Right lobe of liver (tissue), 6 donors: ENCODE measurements at regions not wholly inside any gene's neighbourhood (a gene's known extent, or its start where the extent isn't known, plus 50 kb on each side); places are given as distances from the start of the nearest gene placed in this dataset.

ENCODE experiments used
- ATAC-seq, 4 donors: fragments of 200-7000 bp; cut with Tn5 transposase; one replicate each; pipeline ENCODE4 v1.9.1; 2020; ENCODE audit warnings: mild to moderate bottlenecking in 4 of 4, moderate library complexity in 4 of 4
- DNase-seq, 3 donors: peaks; one replicate each; pipeline ENCODE4 v3.0.0-alpha.2; 2020
- H3K27ac ChIP-seq, 3 donors: fragments of 200-600 bp; one replicate each; pipeline ENCODE4 v1.8.0; 2022
- H3K27me3 ChIP-seq, 2 donors: fragments of 200-600 bp; one replicate each; pipeline ENCODE4 v1.8.0; 2022
- H3K36me3 ChIP-seq, 4 donors: fragments of 200-600 bp; sonication (generic) in 1 of 4; one replicate each; pipeline versions ENCODE4 v1.5.1 to v1.8.0; 2017 to 2022; ENCODE audit warnings: control low read depth in 1 of 4
- H3K4me1 ChIP-seq, 4 donors: fragments of 200-600 bp; sonication (generic) in 1 of 4; one replicate each; pipeline versions ENCODE4 v1.5.1 to v1.8.0; 2017 to 2022; ENCODE audit warnings: control low read depth in 1 of 4
- H3K4me3 ChIP-seq, 3 donors: fragments of 200-600 bp; one replicate each; pipeline ENCODE4 v1.8.0; 2022
- H3K9me3 ChIP-seq, 4 donors: fragments of 200-600 bp; sonication (generic) in 1 of 4; one replicate each; pipeline versions ENCODE4 v1.5.1 to v1.8.0; 2017 to 2022; ENCODE audit warnings: control low read depth in 1 of 4
- CTCF ChIP-seq, 4 donors: fragments of 200-600 bp in 3 of 4; fragments of 450-650 bp in 1 of 4; IDR thresholded peaks; one replicate each; pipeline versions ENCODE4 v1.5.1 to v1.8.0; 2016 to 2022; ENCODE audit warnings: antibody characterized with exemption in 4 of 4, mild to moderate bottlenecking in 2 of 4
- POLR2A ChIP-seq: fragments of 450-650 bp; IDR thresholded peaks from one replicate; pipeline ENCODE4 v1.6.1; 2017; ENCODE audit warnings: antibody characterized with exemption, mild to moderate bottlenecking
- WGBS: methylation state at CpG from one replicate; pipeline ENCODE4 v1.1.6; 2018; ENCODE audit warnings: low coverage, low lambda C conversion rate; ENCODE audit not compliant: insufficient coverage; ENCODE audit errors: missing lambda C conversion rate; 5-methylcytosine and 5-hydroxymethylcytosine counted together
- intact Hi-C, 2 donors: fragments of 100-400 bp; cut with DNase I; formaldehyde crosslinking; loops; one replicate each; pipeline versions ENCODE4 v1.11.2 to v1.14.1; 2022
- donor health status: DM: no; HTN: yes; CAD: no.
- donor health status: DM: no; HTN: no; CAD: no.
- donor health status: DM: no; HTN: no; CAD: no.
- donor health status: DM: no; HTN: yes; CAD: no.
- donor health status: DM: no; HTN: yes; CAD: no.

DNA sequence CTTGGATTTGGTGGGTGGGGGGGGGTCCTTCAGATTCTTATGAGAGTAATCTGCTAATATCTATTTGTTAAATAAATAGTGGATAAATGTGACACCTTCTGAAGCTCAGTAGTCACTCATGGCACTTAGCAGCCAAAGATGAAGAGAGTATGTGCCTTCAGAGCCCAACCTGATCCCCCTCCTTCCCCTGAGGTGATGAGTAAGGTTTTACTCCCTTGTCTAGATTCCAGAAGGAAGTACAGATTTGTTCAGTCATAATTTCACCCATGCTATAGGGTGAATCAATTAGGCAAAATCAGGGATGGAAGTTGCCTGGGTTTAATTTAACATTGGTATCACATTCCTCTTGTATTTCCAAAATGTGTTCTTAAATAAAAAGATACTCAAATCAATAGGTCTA lies 340.3 kb upstream of the ATP2B1 start:
- Histone ChIP-seq H3K27ac (no peak overlapping the region), H3K4me1 (no peaks in the 10 kb centered on the region), H3K4me3 (no peak overlapping the region), H3K36me3 (no peaks in the 10 kb centered on the region), H3K9me3 (no peaks in the 10 kb centered on the region), H3K27me3 (no peaks in the 10 kb centered on the region)
- TF ChIP-seq CTCF (IDR thresholded peaks at IDR 0.05): no peak
- intact Hi-C loops: no loop called here
- DNase-seq (no peak), ATAC-seq (no peak)

DNA sequence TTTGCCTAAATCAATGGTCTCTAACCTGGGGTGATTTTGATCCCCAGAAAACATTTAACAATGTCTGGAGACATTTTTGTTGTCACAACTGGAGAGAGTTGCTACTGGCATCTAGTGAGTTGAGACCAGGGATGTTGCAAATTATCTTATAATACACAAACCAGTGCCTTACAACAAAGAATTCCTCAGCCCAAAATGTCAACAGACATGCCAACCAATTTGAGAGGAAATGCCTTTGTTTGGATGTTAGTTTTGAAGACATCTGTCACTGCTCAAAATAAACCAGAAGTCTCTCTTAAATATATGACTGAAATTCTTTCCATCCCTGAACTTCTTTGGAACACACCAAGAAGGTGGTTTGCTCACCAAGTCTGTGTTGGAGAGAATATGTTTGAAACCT lies 336.9 kb upstream of the ATP2B1 start:
- ATAC-seq: no peak
- intact Hi-C loops: no loop called here
- TF ChIP-seq CTCF (IDR thresholded peaks at IDR 0.05) (no peak), POLR2A (no peak)
- no peaks in the 10 kb centered on the region for H3K27me3 ChIP-seq
- no peaks in the 10 kb centered on the region for H3K9me3 ChIP-seq
- no peak for DNase-seq
- H3K36me3 ChIP-seq: no peaks in the 10 kb centered on the region
- H3K4me3 ChIP-seq: no peak overlapping the region
- H3K27ac ChIP-seq: no peak overlapping the region
- H3K4me1 ChIP-seq: no peaks in the 10 kb centered on the region

DNA sequence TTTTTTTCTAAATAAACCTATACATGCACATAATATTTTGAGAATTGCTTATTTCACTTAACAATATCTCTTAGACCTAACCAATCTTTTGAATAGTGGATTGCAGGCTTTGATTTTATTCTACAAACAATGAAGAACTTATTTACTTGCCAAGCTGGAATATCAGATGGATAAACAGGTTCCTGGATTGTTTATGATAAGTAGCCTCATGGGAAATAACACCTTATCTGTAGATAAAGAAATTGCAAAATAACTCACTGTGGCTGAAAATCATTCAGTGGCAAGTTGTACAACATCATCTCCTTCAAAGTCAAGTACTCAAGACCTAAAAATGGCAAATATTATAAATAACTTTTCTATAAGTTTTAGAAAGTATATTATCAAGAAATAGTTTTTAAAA lies 335.4 kb upstream of the ATP2B1 start:
- Histone ChIP-seq H3K9me3 (no peaks in the 10 kb centered on the region), H3K4me1 (no peaks in the 10 kb centered on the region), H3K36me3 (no peaks in the 10 kb centered on the region), H3K27me3 (no peaks in the 10 kb centered on the region), H3K27ac (no peak overlapping the region), H3K4me3 (no peak overlapping the region)
- no peak for TF ChIP-seq POLR2A
- TF ChIP-seq CTCF (IDR thresholded peaks at IDR 0.05): no peak
- DNase-seq (no peak), ATAC-seq (no peak)
- intact Hi-C loops: no loop called here

DNA sequence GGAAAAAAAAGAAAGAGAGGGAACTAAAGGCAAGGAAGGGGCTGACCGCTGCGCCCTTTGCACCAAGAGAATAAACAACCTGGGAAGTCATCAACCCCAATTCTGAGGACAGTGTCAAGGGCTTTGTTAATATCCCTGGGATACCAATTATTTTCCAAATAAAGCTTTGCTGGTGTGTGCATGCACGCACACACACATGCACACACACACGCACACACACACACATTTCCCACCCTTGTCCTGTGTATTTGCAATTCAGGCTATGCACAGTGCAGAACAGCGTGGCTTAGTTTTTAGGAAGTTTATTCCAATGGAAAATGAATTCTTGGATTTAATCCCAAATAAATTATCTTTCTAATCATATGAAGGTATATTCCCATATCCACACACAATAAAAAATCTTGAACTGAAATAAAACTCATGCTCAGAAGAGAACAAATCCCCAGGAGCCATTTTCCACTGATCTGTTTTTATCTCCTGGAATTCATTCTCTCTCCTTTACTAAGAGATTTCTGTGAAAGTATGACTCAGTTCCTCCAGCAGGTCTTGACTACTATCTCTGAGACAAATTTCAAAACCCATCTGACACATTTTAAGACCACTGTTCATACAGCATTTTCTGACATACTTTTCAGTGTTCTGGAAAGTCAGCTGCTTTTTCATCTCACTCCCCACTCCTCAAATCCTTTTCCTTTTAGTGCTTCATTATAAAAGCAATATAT lies 334.4 kb upstream of the ATP2B1 start:
- intact Hi-C loops: no loop called here
- 78% methylated on average over 5 of the region's 5 CpGs for WGBS
- DNase-seq: no peak
- H3K4me1 ChIP-seq: no peaks in the 10 kb centered on the region
- ATAC-seq: no peak
- H3K27ac ChIP-seq: no peak overlapping the region
- no peaks in the 10 kb centered on the region for H3K27me3 ChIP-seq
- TF ChIP-seq POLR2A (no peak), CTCF (IDR thresholded peaks at IDR 0.05) (no peak)
- no peak overlapping the region for H3K4me3 ChIP-seq
- H3K9me3 ChIP-seq: no peaks in the 10 kb centered on the region
- no peaks in the 10 kb centered on the region for H3K36me3 ChIP-seq

DNA sequence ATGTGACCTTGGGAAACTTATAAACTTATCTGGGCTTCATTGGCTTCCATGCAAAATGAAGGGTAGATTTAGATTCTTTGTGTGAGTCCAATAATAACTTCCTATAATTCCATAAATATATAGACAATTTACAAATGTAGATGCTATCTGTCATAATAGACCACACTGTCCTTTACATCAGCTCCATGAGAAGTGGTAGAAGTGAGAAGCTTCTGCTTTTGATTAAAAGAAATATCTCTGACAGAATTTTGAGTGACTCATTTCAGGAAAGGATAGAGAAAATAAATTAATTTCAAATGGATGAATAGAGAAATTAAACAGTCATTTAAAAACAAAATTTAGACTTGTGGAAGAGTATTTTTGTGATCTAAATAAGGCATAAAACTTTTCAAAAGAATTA lies 329.7 kb upstream of the ATP2B1 start:
- H3K27ac ChIP-seq: no peak overlapping the region
- DNase-seq: no peak
- no peaks in the 10 kb centered on the region for H3K27me3 ChIP-seq
- no peak overlapping the region for H3K4me3 ChIP-seq
- H3K36me3 ChIP-seq: no peaks in the 10 kb centered on the region
- TF ChIP-seq CTCF (IDR thresholded peaks at IDR 0.05) (no peak), POLR2A (no peak)
- intact Hi-C loops: no loop called here
- no peaks in the 10 kb centered on the region for H3K4me1 ChIP-seq
- no peak for ATAC-seq
- H3K9me3 ChIP-seq: no peaks in the 10 kb centered on the region
